Adrenal gland (tissue), 5 donors: ENCODE measurements at regions not wholly inside any gene's neighbourhood (a gene's known extent, or its start where the extent isn't known, plus 50 kb on each side); places are given as distances from the start of the nearest gene placed in this dataset.

Source experiments
- POLR2A ChIP-seq, 2 donors: fragments of 450-650 bp; IDR thresholded peaks; one replicate each; pipeline ENCODE4 v1.6.1; 2017; ENCODE audit warnings: antibody characterized with exemption in 2 of 2, mild to moderate bottlenecking in 2 of 2, moderate library complexity in 1 of 2
- TF ChIP-seq, protein P1 (sequence below), 6 experiments: fragments of 450-650 bp in 4 of 6; fragments of 200-600 bp in 2 of 6; sonication (generic) in 1 of 6; IDR thresholded peaks; 1 replicate in 5 of 6; 2 replicates in 1 of 6; pipeline versions ENCODE4 v1.5.1 to v1.8.0; 2016 to 2021; ENCODE audit warnings: antibody characterized with exemption in 6 of 6, mild to moderate bottlenecking in 2 of 6, moderate library complexity in 1 of 6
- donor health status: DM: no; HTN: no; CAD: no.

DNA sequence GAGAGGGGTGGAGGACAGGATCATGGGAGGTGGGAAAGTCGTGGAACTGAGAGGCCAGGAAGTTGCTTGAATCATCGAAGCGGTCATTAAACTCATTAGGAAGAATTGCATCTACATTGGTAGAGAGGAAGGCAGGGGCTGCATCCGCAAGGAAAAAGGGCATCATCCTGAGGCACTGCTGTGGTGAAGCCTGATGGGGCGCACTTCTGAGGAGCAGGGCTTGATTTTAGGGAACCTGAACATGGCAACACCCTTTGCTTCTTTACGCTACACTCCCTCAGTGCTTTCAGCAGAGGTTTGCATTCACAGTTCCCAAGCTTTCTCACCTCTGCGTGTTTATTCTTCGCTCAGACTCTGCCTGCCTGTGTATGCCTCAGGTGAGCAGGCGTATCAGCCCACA, 352.0 kb upstream of the RAB6C start:
- TF ChIP-seq, protein P1, sequence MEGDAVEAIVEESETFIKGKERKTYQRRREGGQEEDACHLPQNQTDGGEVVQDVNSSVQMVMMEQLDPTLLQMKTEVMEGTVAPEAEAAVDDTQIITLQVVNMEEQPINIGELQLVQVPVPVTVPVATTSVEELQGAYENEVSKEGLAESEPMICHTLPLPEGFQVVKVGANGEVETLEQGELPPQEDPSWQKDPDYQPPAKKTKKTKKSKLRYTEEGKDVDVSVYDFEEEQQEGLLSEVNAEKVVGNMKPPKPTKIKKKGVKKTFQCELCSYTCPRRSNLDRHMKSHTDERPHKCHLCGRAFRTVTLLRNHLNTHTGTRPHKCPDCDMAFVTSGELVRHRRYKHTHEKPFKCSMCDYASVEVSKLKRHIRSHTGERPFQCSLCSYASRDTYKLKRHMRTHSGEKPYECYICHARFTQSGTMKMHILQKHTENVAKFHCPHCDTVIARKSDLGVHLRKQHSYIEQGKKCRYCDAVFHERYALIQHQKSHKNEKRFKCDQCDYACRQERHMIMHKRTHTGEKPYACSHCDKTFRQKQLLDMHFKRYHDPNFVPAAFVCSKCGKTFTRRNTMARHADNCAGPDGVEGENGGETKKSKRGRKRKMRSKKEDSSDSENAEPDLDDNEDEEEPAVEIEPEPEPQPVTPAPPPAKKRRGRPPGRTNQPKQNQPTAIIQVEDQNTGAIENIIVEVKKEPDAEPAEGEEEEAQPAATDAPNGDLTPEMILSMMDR (IDR thresholded peaks at IDR 0.05): no peak
- TF ChIP-seq POLR2A (IDR thresholded peaks at IDR 0.05): no peak
